SK-N-SH (cell line): ENCODE measurements at regions not wholly inside any gene's neighbourhood (a gene's known extent, or its start where the extent isn't known, plus 50 kb on each side); places are given as distances from the start of the nearest gene placed in this dataset.

ENCODE experiments used
- CTCF ChIA-PET: fragments of 300-600, 350-600 bp; formaldehyde crosslinking; extraction: SDS; loops from one replicate; lab custom pipeline; 2021; lab: Yijun Ruan, JAX
- POLR2A ChIA-PET: fragments of 350-600 bp; sonication (Branson Sonifier 250); formaldehyde crosslinking; extraction: SDS; loops from one replicate; lab custom pipeline; 2020; ENCODE audit warnings: antibody characterized with exemption, inconsistent platforms; lab: Yijun Ruan, JAX
- DNase-seq: peaks from one replicate; pipeline ENCODE4 v3.0.0; 2012
- H2AFZ ChIP-seq: fragments of 200-600 bp; sonication (generic); 2 replicates; pipeline ENCODE4 v1.8.1; 2016; ENCODE audit warnings: antibody characterized with exemption, mild to moderate bottlenecking, low read depth
- H3F3A ChIP-seq: fragments of 200-600 bp; sonication (generic); replicated peaks from 2 replicates; pipeline ENCODE3; 2016; ENCODE audit warnings: antibody characterized with exemption, mild to moderate bottlenecking; ENCODE audit not compliant: insufficient read depth
- H3K27ac ChIP-seq, 2 experiments: fragments of 200-500 bp in 1 of 2; fragments of 200-600 bp in 1 of 2; sonication (Bioruptor generic) in 1 of 2; sonication (generic), shearing (Covaris generic) in 1 of 2; 2 replicates each; pipeline versions ENCODE4 v1.5.1 to v1.6.1; 2014 to 2016; ENCODE audit warnings: low read depth in 2 of 2, inconsistent platforms in 1 of 2, low read length in 1 of 2, mild to moderate bottlenecking in 1 of 2, mixed read lengths in 1 of 2
- H3K27me3 ChIP-seq: fragments of 200-600 bp; sonication (generic), shearing (Covaris generic); 2 replicates; pipeline ENCODE4 v1.6.1; 2016; ENCODE audit warnings: mixed run types; ENCODE audit not compliant: insufficient read depth
- H3K36me3 ChIP-seq, 2 experiments: fragments of 200-500 bp in 1 of 2; fragments of 200-600 bp in 1 of 2; sonication (Bioruptor generic) in 1 of 2; sonication (generic) in 1 of 2; replicated peaks in 1 of 2; 2 replicates each; pipeline versions ENCODE3 to v1.5.1; 2014 to 2016; ENCODE audit warnings: low read length in 1 of 2, mild to moderate bottlenecking in 1 of 2; ENCODE audit not compliant: insufficient read depth in 2 of 2, control insufficient read depth in 1 of 2
- H3K4me1 ChIP-seq, 2 experiments: fragments of 200-500 bp in 1 of 2; fragments of 200-600 bp in 1 of 2; sonication (Bioruptor generic) in 1 of 2; sonication (generic), shearing (Covaris generic) in 1 of 2; 2 replicates each; pipeline versions ENCODE4 v1.5.1 to v1.6.1; 2014 to 2016; ENCODE audit warnings: low read depth in 1 of 2, low read length in 1 of 2, mixed run types in 1 of 2; ENCODE audit not compliant: insufficient read depth in 2 of 2, control insufficient read depth in 1 of 2
- H3K4me2 ChIP-seq: fragments of 200-600 bp; sonication (generic), shearing (Covaris generic); 2 replicates; pipeline ENCODE4 v1.6.1; 2017; ENCODE audit warnings: mixed run types
- H3K4me3 ChIP-seq, 2 experiments: fragments of 200-500 bp in 1 of 2; fragments of 200-600 bp in 1 of 2; sonication (Bioruptor generic) in 1 of 2; sonication (generic), shearing (Covaris generic) in 1 of 2; 2 replicates each; pipeline versions ENCODE4 v1.5.1 to v1.8.1; 2014 to 2016; ENCODE audit warnings: low read depth in 2 of 2, inconsistent platforms in 1 of 2, low read length in 1 of 2, mild to moderate bottlenecking in 1 of 2, mixed read lengths in 1 of 2, moderate library complexity in 1 of 2
- H3K79me2 ChIP-seq: fragments of 200-600 bp; sonication (generic); 2 replicates; pipeline ENCODE4 v1.8.1; 2017; ENCODE audit warnings: mild to moderate bottlenecking; ENCODE audit not compliant: insufficient read depth
- H3K9ac ChIP-seq: fragments of 200-600 bp; sonication (generic); 2 replicates; pipeline ENCODE4 v1.6.1; 2017; ENCODE audit warnings: mixed run types
- H3K9me2 ChIP-seq: fragments of 200-600 bp; sonication (generic); 2 replicates; pipeline ENCODE4 v1.6.1; 2017; ENCODE audit warnings: mixed run types
- H3K9me3 ChIP-seq: fragments of 200-600 bp; sonication (generic); 2 replicates; pipeline ENCODE4 v1.6.1; 2017; ENCODE audit warnings: mixed run types, mild to moderate bottlenecking, moderate library complexity
- H4K20me1 ChIP-seq: fragments of 200-600 bp; sonication (generic); 2 replicates; pipeline ENCODE4 v1.6.1; 2017; ENCODE audit warnings: mild to moderate bottlenecking, mixed run types; ENCODE audit not compliant: insufficient read depth
- CHD2 ChIP-seq: fragments of 150-350 bp; IDR thresholded peaks from 2 replicates; pipeline ENCODE4 v1.6.1; 2018; ENCODE audit warnings: low read length; ENCODE audit not compliant: partially characterized antibody
- CTCF ChIP-seq: fragments of 200-600 bp; sonication (generic); IDR thresholded peaks from 2 replicates; pipeline ENCODE4 v1.6.1; 2017; ENCODE audit warnings: antibody characterized with exemption, mild to moderate bottlenecking, moderate library complexity
- EP300 ChIP-seq, 2 experiments: IDR thresholded peaks; 2 replicates each; pipeline versions ENCODE4 v1.4.0 to v1.6.1; 2012; ENCODE audit warnings: borderline replicate concordance in 1 of 2, low read depth in 1 of 2, low read length in 1 of 2
- FOSL2 ChIP-seq: IDR thresholded peaks from 2 replicates; pipeline ENCODE4 v1.4.0; 2012; ENCODE audit warnings: low read depth, mild to moderate bottlenecking, moderate library complexity, borderline replicate concordance
- FOXJ3 ChIP-seq: sonication (generic); formaldehyde crosslinking; IDR thresholded peaks from 2 replicates; pipeline ENCODE4 v1.5.1; 2020; ENCODE audit warnings: mild to moderate bottlenecking, missing genetic modification reagents
- FOXM1 ChIP-seq: IDR thresholded peaks from 2 replicates; pipeline ENCODE4 v1.4.0; 2012; ENCODE audit warnings: low read depth, mild to moderate bottlenecking
- GABPA ChIP-seq: IDR thresholded peaks from 2 replicates; pipeline ENCODE4 v1.4.0; 2012; ENCODE audit warnings: low read depth, mild to moderate bottlenecking
- IRF3 ChIP-seq: fragments of 150-350 bp; IDR thresholded peaks from 2 replicates; pipeline ENCODE4 v1.6.1; 2016; ENCODE audit warnings: mild to moderate bottlenecking, low read depth, low read length
- MAX ChIP-seq: IDR thresholded peaks from 2 replicates; pipeline ENCODE4 v1.4.0; 2012; ENCODE audit warnings: low read depth
- PBX3 ChIP-seq: IDR thresholded peaks from 2 replicates; pipeline ENCODE4; 2012
- RFX5 ChIP-seq: IDR thresholded peaks from 2 replicates; pipeline ENCODE4 v1.6.1; 2012; ENCODE audit warnings: mild to moderate bottlenecking, improper control_type of control experiment, low read length
- SIN3A ChIP-seq: IDR thresholded peaks from 2 replicates; pipeline ENCODE4 v1.6.1; 2012; ENCODE audit warnings: low read depth, mild to moderate bottlenecking, low read length, moderate library complexity, borderline replicate concordance
- SMC3 ChIP-seq: IDR thresholded peaks from 2 replicates; pipeline ENCODE4 v1.6.1; 2012; ENCODE audit warnings: low read depth, low read length, improper control_type of control experiment
- TAF1 ChIP-seq: IDR thresholded peaks from 2 replicates; pipeline ENCODE4 v1.6.1; 2012; ENCODE audit warnings: low read depth, mild to moderate bottlenecking, low read length, moderate library complexity, borderline replicate concordance
- USF1 ChIP-seq: IDR thresholded peaks from 2 replicates; pipeline ENCODE4 v1.4.0; 2012; ENCODE audit warnings: low read depth, borderline replicate concordance
- YY1 ChIP-seq: IDR thresholded peaks from 2 replicates; pipeline ENCODE4 v1.4.0; 2012; ENCODE audit warnings: low read depth, mild to moderate bottlenecking
- ZBTB33 ChIP-seq: IDR thresholded peaks from 2 replicates; pipeline ENCODE4 v1.4.0; 2012; ENCODE audit warnings: low read depth, borderline replicate concordance
- WGBS: methylation state at CpG from one replicate; pipeline ENCODE4 v1.1.6; 2017; ENCODE audit warnings: low lambda C conversion rate; 5-methylcytosine and 5-hydroxymethylcytosine counted together

- no peaks in the 10 kb centered on the region for H3K9me3 ChIP-seq
- no peak overlapping the region for H2AFZ ChIP-seq
- H3K4me3 ChIP-seq: no peak overlapping the region
- POLR2A ChIA-PET: no interaction called here
- DNase-seq: no peak
- H3K27me3 ChIP-seq: no peaks in the 10 kb centered on the region
- H3K79me2 ChIP-seq: no peaks in the 10 kb centered on the region
- H3F3A ChIP-seq: no peaks in the 10 kb centered on the region
- no peak overlapping the region for H3K27ac ChIP-seq
- TF ChIP-seq ZBTB33 (no peak), RFX5 (no peak), TAF1 (no peak), FOXM1 (no peak), YY1 (no peak), SMC3 (no peak), MAX (no peak), IRF3 (no peak), USF1 (no peak), FOXJ3 (CRISPR knock-in tag) (no peak), SIN3A (no peak), FOSL2 (no peak), GABPA (no peak), EP300 (IDR thresholded peaks at IDR 0.05; ENCODE audit: borderline replicate concordance in 1 of 2, low read depth in 1 of 2, low read length in 1 of 2) (no peak), CTCF (no peak), CHD2 (no peak), PBX3 (no peak)
- WGBS: 95% methylated on average over 8 of the region's 9 CpGs
- no peaks in the 10 kb centered on the region for H3K9me2 ChIP-seq
- CTCF ChIA-PET: interaction anchor here (1.1 to 2.8 kb wide), 4 partner anchors 33 to 165 kb away, joined by 3 to 11 read pairs (median 5); no protein-coding TSS in a partner anchor
- H3K9ac ChIP-seq: no peak overlapping the region
- 0 out of 2 replicates have a peak overlapping the region, but pooled peaks have one; percentile 32 for H3K4me2 ChIP-seq
- H4K20me1 ChIP-seq: no peaks in the 10 kb centered on the region
- H3K4me1 ChIP-seq: peaks cover 5 to 8% of the 10 kb centered on the region in 2 experiments; a peak in 2 of 4 replicates
- no peaks in the 10 kb centered on the region for H3K36me3 ChIP-seq
Observed at GRCh38 chr10:69750011-69750373, 51.7 kb upstream of the COL13A1 start.
